ENCODE measurements at regions not wholly inside any gene's neighbourhood (a gene's known extent, or its start where the extent isn't known, plus 50 kb on each side); places are given as distances from the start of the nearest gene placed in this dataset.

- TF ChIP-seq RNF219 (CRISPR knock-in tag; IDR thresholded peaks at IDR 0.05) = 0 out of 2 replicates have a peak, but pooled peaks have one; percentile 26
- TF ChIP-seq HINFP (tag; conservative IDR thresholded peaks at IDR 0.05; ENCODE audit: low read depth) = peak; percentile 82
- TF ChIP-seq IRF9 (tag; IDR thresholded peaks at IDR 0.05) = peak; percentile 40; the same call in 1 of the 2 replicates
- no peak for TF ChIP-seq NR4A1 (CRISPR knock-in tag; IDR thresholded peaks at IDR 0.05)
- peak; percentile 87; the same call in 1 of the 2 replicates for TF ChIP-seq NR4A1 (tag; IDR thresholded peaks at IDR 0.05)
- TF ChIP-seq ZNF589 (CRISPR knock-in tag; IDR thresholded peaks at IDR 0.05; ENCODE audit: low read depth) = 0 out of 2 replicates have a peak, but pooled peaks have one; percentile 74
- no peak for TF ChIP-seq CTCF (IDR thresholded peaks at IDR 0.05 in 2 of 3, conservative IDR thresholded peaks at IDR 0.05 in 1 of 3; ENCODE audit: insufficient read depth in 2 of 3, low read depth in 1 of 3, low read length in 3 of 3)
- TF ChIP-seq ZNF583 (CRISPR knock-in tag; IDR thresholded peaks at IDR 0.05) = no peak; the same call in 1 of the 2 replicates
- no peak for TF ChIP-seq HNRNPK (IDR thresholded peaks at IDR 0.05; ENCODE audit: low read depth, low read length, poor library complexity, severe bottlenecking)
- peak; percentile 83 for TF ChIP-seq PYGO2 (tag; IDR thresholded peaks at IDR 0.05)
- peak; percentile 77 for TF ChIP-seq JUND (IDR thresholded peaks at IDR 0.05; ENCODE audit: borderline replicate concordance, low read depth, low read length)
- TF ChIP-seq JUND (tag; IDR thresholded peaks at IDR 0.05; ENCODE audit: borderline replicate concordance, low read depth, low read length) = peak; percentile 54; the same call in 2 of the 3 replicates
- TF ChIP-seq ZNF79 (CRISPR knock-in tag; IDR thresholded peaks at IDR 0.05; ENCODE audit: low read depth) = peak; percentile 69; the same call in 1 of the 2 replicates
- no peak for TF ChIP-seq FOXK2 (conservative IDR thresholded peaks at IDR 0.05 in 1 of 2, IDR thresholded peaks at IDR 0.05 in 1 of 2; ENCODE audit: low read depth in 2 of 2)
- no peak for TF ChIP-seq NR2C1 (IDR thresholded peaks at IDR 0.05)
- peak; percentile 75 for TF ChIP-seq NR2C1 (tag; IDR thresholded peaks at IDR 0.05)
- TF ChIP-seq MAZ (CRISPR knock-in tag; conservative IDR thresholded peaks at IDR 0.05 in 1 of 2, IDR thresholded peaks at IDR 0.05 in 1 of 2) = no peak
- TF ChIP-seq SMAD4 (CRISPR knock-in tag; conservative IDR thresholded peaks at IDR 0.05) = peak; percentile 89
- peak; percentile 44; the same call in 1 of the 2 replicates for TF ChIP-seq ZBTB17 (CRISPR knock-in tag; IDR thresholded peaks at IDR 0.05)
- peak; percentile 75; the same call in 1 of the 2 replicates for TF ChIP-seq MECOM (CRISPR knock-in tag; IDR thresholded peaks at IDR 0.05)
These were observed 75.5 kb downstream of the CD164 start (continued) for GRCh38 chr6:109306733-109307132.

Data from K562 (cell line).